ENCODE measurements at regions not wholly inside any gene's neighbourhood (a gene's known extent, or its start where the extent isn't known, plus 50 kb on each side); places are given as distances from the start of the nearest gene placed in this dataset.
A peak's percentile ranks its signal among the peaks of the same experiment; 100 is the strongest.

GRCh38 chr5:124651663-124652513 is 94.6 kb downstream of the ZNF608 start (continued):
- TF ChIP-seq MITF (IDR thresholded peaks at IDR 0.05) (peak; percentile 62; the same call in 1 of the 2 replicates), NONO (IDR thresholded peaks at IDR 0.05; ENCODE audit: low read depth in 2 of 2, low read length in 1 of 2) (peak in 1 of 2 experiments; percentile 66; a peak in 1 of 4 replicates), RFX5 (IDR thresholded peaks at IDR 0.05; ENCODE audit: low read depth, low read length) (no peak), PHF21A (IDR thresholded peaks at IDR 0.05; ENCODE audit: borderline replicate concordance, low read depth) (no peak; the same call in 1 of the 2 replicates), SRSF1 (IDR thresholded peaks at IDR 0.05; ENCODE audit: low read depth, low read length) (no peak), PURB (CRISPR knock-in tag; IDR thresholded peaks at IDR 0.05; ENCODE audit: low read depth) (no peak), FOXM1 (IDR thresholded peaks at IDR 0.05; ENCODE audit: low read depth) (peak; percentile 92), FOXM1 (CRISPR knock-in tag; IDR thresholded peaks at IDR 0.05; ENCODE audit: low read depth) (peak; percentile 83; the same call in 1 of the 2 replicates), SNAPC5 (CRISPR knock-in tag; IDR thresholded peaks at IDR 0.05) (no peak), TCFL5 (CRISPR knock-in tag; conservative IDR thresholded peaks at IDR 0.05) (no peak), ZNF511 (CRISPR knock-in tag; IDR thresholded peaks at IDR 0.05) (peak; percentile 81; the same call in 1 of the 2 replicates), CREB5 (CRISPR knock-in tag; IDR thresholded peaks at IDR 0.05) (no peak), HDAC6 (IDR thresholded peaks at IDR 0.05; ENCODE audit: low read depth, low read length) (no peak), TCF3 (CRISPR knock-in tag; IDR thresholded peaks at IDR 0.05) (peak; percentile 98), MBD2 (IDR thresholded peaks at IDR 0.05; ENCODE audit: borderline replicate concordance, low read depth) (peak; percentile 36; the same call in 1 of the 2 replicates), ZC3H8 (IDR thresholded peaks at IDR 0.05) (no peak), ZBTB2 (IDR thresholded peaks at IDR 0.05) (peak; percentile 95), SMARCA4 (IDR thresholded peaks at IDR 0.05) (peak; percentile 99), POLR2G (IDR thresholded peaks at IDR 0.05; ENCODE audit: low read depth, low read length) (peak; percentile 98), ZNF224 (CRISPR knock-in tag; IDR thresholded peaks at IDR 0.05) (no peak), SREBF2 (CRISPR knock-in tag; IDR thresholded peaks at IDR 0.05) (no peak)

All from K562 (cell line).